ENCODE measurements at regions not wholly inside any gene's neighbourhood (a gene's known extent, or its start where the extent isn't known, plus 50 kb on each side); places are given as distances from the start of the nearest gene placed in this dataset.

- TF ChIP-seq CTCF (IDR thresholded peaks at IDR 0.05; ENCODE audit: extremely low read depth in 1 of 2, insufficient read depth in 1 of 2, low read depth in 1 of 2, low read length in 2 of 2) = no peak
- no peak for TF ChIP-seq POLR2AphosphoS5 (IDR thresholded peaks at IDR 0.05; ENCODE audit: insufficient read depth, low read depth, low read length)
- TF ChIP-seq POLR2A (IDR thresholded peaks at IDR 0.05; ENCODE audit: low read depth, low read length) = no peak
- no peak for TF ChIP-seq EZH2 (IDR thresholded peaks at IDR 0.05; ENCODE audit: borderline replicate concordance, low read depth, low read length, severe bottlenecking)
- no peak for TF ChIP-seq FOS (IDR thresholded peaks at IDR 0.05; ENCODE audit: borderline replicate concordance, insufficient read depth, low read length)
- no peak for TF ChIP-seq MAX (IDR thresholded peaks at IDR 0.05; ENCODE audit: insufficient read depth, insufficient read length)
- TF ChIP-seq JUN (IDR thresholded peaks at IDR 0.05; ENCODE audit: borderline replicate concordance, insufficient read depth, insufficient read length, low read depth) = no peak
- TF ChIP-seq MYC (IDR thresholded peaks at IDR 0.05; ENCODE audit: low read depth, low read length) = no peak
- no peak for TF ChIP-seq GATA2 (IDR thresholded peaks at IDR 0.05; ENCODE audit: insufficient read depth, insufficient read length, low read depth, low read length)
Measured at GRCh38 chr7:82655965-82656364, 212.4 kb upstream of the CACNA2D1 start.
